Right lobe of liver (tissue), 4 donors: ENCODE measurements at regions not wholly inside any gene's neighbourhood (a gene's known extent, or its start where the extent isn't known, plus 50 kb on each side); places are given as distances from the start of the nearest gene placed in this dataset.

Experiments
- CTCF ChIP-seq, 4 donors: fragments of 200-600 bp in 3 of 4; fragments of 450-650 bp in 1 of 4; IDR thresholded peaks; one replicate each; pipeline versions ENCODE4 v1.5.1 to v1.8.0; 2016 to 2022; ENCODE audit warnings: antibody characterized with exemption in 4 of 4, mild to moderate bottlenecking in 2 of 4
- POLR2A ChIP-seq: fragments of 450-650 bp; IDR thresholded peaks from one replicate; pipeline ENCODE4 v1.6.1; 2017; ENCODE audit warnings: antibody characterized with exemption, mild to moderate bottlenecking
- donor health status: DM: no; HTN: no; CAD: no.
- donor health status: DM: no; HTN: no; CAD: no.
- donor health status: DM: no; HTN: yes; CAD: no.

GRCh38 chr6:113623129-113623528, 234.0 kb upstream of the MARCKS start:
- TF ChIP-seq POLR2A (no peak), CTCF (IDR thresholded peaks at IDR 0.05) (no peak)
